ENCODE measurements at regions not wholly inside any gene's neighbourhood (a gene's known extent, or its start where the extent isn't known, plus 50 kb on each side); places are given as distances from the start of the nearest gene placed in this dataset.

GRCh38 chr6:48229841-48230240, 118.8 kb upstream of the PTCHD4 start:
- no peak for TF ChIP-seq CTCF (IDR thresholded peaks at IDR 0.05)
- TF ChIP-seq ZFX (IDR thresholded peaks at IDR 0.05; ENCODE audit: borderline replicate concordance) = no peak
